ENCODE measurements at regions not wholly inside any gene's neighbourhood (a gene's known extent, or its start where the extent isn't known, plus 50 kb on each side); places are given as distances from the start of the nearest gene placed in this dataset.
"Not testable (repeated sequence)": the region's sequence is repeated elsewhere in the genome, so short reads cannot be mapped to it uniquely, and the experiment has no call there.

DNA sequence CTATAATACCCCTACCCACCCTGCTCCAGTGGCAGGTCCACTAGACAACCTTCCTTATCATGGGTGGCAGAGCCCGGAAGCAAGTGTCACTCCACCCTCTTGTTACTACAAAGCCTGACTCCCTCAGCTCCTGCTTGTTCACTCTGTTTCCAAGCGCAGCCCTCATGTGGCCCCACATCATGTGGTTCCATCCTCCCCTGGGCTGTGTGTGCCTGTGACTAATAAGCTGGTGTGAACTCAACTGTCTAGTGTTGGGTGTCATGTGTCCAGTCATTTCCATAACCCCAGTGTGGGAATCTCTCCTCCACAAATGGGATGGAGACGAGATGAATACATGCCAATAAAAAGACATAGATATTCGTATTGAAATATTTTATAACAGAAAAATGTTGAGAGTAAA lies 87.0 kb downstream of the GOLGA8T start:
- TF ChIP-seq, protein P1, sequence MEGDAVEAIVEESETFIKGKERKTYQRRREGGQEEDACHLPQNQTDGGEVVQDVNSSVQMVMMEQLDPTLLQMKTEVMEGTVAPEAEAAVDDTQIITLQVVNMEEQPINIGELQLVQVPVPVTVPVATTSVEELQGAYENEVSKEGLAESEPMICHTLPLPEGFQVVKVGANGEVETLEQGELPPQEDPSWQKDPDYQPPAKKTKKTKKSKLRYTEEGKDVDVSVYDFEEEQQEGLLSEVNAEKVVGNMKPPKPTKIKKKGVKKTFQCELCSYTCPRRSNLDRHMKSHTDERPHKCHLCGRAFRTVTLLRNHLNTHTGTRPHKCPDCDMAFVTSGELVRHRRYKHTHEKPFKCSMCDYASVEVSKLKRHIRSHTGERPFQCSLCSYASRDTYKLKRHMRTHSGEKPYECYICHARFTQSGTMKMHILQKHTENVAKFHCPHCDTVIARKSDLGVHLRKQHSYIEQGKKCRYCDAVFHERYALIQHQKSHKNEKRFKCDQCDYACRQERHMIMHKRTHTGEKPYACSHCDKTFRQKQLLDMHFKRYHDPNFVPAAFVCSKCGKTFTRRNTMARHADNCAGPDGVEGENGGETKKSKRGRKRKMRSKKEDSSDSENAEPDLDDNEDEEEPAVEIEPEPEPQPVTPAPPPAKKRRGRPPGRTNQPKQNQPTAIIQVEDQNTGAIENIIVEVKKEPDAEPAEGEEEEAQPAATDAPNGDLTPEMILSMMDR (IDR thresholded peaks at IDR 0.05; ENCODE audit: low read depth, low read length), result not testable (repeated sequence)
- not testable (repeated sequence) for TF ChIP-seq EZH2phosphoT487 (IDR thresholded peaks at IDR 0.05; ENCODE audit: low read depth)
